Ascending aorta (tissue), 2 donors: ENCODE measurements at regions not wholly inside any gene's neighbourhood (a gene's known extent, or its start where the extent isn't known, plus 50 kb on each side); places are given as distances from the start of the nearest gene placed in this dataset.

Experiments used
- DNase-seq, 2 donors: peaks; one replicate each; pipeline ENCODE4 v3.0.0-alpha.2; 2019; ENCODE audit warnings: low spot score in 2 of 2
- H3K27ac ChIP-seq, 2 donors: fragments of 200-600 bp; sonication (generic); one replicate each; pipeline ENCODE4 v1.5.1; 2016 to 2017; ENCODE audit warnings: mild to moderate bottlenecking in 1 of 2
- H3K27me3 ChIP-seq: fragments of 200-600 bp; sonication (generic); one replicate; pipeline ENCODE4 v1.5.1; 2017
- H3K36me3 ChIP-seq, 2 donors: fragments of 200-600 bp; sonication (generic); one replicate each; pipeline ENCODE4 v1.5.1; 2016
- H3K4me1 ChIP-seq, 2 donors: fragments of 200-600 bp; sonication (generic); one replicate each; pipeline ENCODE4 v1.5.1; 2016 to 2017; ENCODE audit warnings: mild to moderate bottlenecking in 1 of 2
- H3K4me3 ChIP-seq, 2 donors: fragments of 200-600 bp; sonication (generic); one replicate each; pipeline ENCODE4 v1.5.1; 2016 to 2017; ENCODE audit warnings: mild to moderate bottlenecking in 1 of 2
- H3K9me3 ChIP-seq, 2 donors: fragments of 200-600 bp; sonication (generic); one replicate each; pipeline ENCODE4 v1.5.1; 2016
- CTCF ChIP-seq, 3 experiments: fragments of 200-600 bp in 2 of 3; fragments of 450-650 bp in 1 of 3; sonication (generic) in 2 of 3; IDR thresholded peaks; one replicate each; pipeline ENCODE4 v1.5.1; 2016 to 2019; ENCODE audit warnings: antibody characterized with exemption in 3 of 3, mild to moderate bottlenecking in 1 of 3, moderate library complexity in 1 of 3
- intact Hi-C: fragments of 100-400 bp; cut with DNase I; formaldehyde crosslinking; loops from one replicate; pipeline ENCODE4 v1.15.1; 2023

- Histone ChIP-seq H3K4me1 (no peaks in the 10 kb centered on the region), H3K27ac (no peak overlapping the region), H3K9me3 (no peaks in the 10 kb centered on the region), H3K4me3 (no peak overlapping the region), H3K27me3 (no peaks in the 10 kb centered on the region), H3K36me3 (no peaks in the 10 kb centered on the region)
- TF ChIP-seq CTCF (IDR thresholded peaks at IDR 0.05): no peak
- intact Hi-C loops: no loop called here
- DNase-seq: no peak
Observed at GRCh38 chr16:51699686-51700396, 548.8 kb upstream of the SALL1 start.

- no peaks in the 10 kb centered on the region for H3K27me3 ChIP-seq
- no peaks in the 10 kb centered on the region for H3K9me3 ChIP-seq
- DNase-seq: no peak
- H3K36me3 ChIP-seq: no peaks in the 10 kb centered on the region
- TF ChIP-seq CTCF (IDR thresholded peaks at IDR 0.05): no peak
- intact Hi-C loops: no loop called here
- H3K4me3 ChIP-seq: no peak overlapping the region
- no peaks in the 10 kb centered on the region for H3K4me1 ChIP-seq
- H3K27ac ChIP-seq: no peak overlapping the region
Observed at GRCh38 chr16:51698647-51699046, 547.6 kb upstream of the SALL1 start.

DNA sequence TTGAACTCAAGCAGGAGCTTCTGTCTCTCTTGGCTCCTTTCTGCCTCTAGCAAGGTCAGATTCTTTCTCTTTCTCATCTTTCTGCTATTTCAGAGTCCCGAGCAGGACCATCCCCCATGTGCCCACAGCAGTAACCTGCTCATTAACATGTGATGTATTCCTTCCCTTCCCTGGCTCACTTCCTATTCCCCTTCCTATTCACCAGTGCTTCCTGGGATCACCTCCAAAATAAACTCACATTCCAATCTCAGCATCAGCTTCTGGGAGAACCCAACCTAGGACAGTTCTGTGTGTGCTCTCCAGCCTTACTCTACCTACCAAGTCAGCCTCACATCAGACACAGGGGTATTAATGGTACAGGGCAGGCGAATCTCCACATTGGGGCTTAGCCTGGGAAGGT lies 546.4 kb upstream of the SALL1 start:
- Histone ChIP-seq H3K9me3 (no peaks in the 10 kb centered on the region), H3K4me1 (no peaks in the 10 kb centered on the region), H3K36me3 (no peaks in the 10 kb centered on the region), H3K27me3 (no peaks in the 10 kb centered on the region), H3K4me3 (no peak overlapping the region), H3K27ac (no peak overlapping the region)
- intact Hi-C loops: no loop called here
- no peak for TF ChIP-seq CTCF (IDR thresholded peaks at IDR 0.05)
- DNase-seq: no peak

DNA sequence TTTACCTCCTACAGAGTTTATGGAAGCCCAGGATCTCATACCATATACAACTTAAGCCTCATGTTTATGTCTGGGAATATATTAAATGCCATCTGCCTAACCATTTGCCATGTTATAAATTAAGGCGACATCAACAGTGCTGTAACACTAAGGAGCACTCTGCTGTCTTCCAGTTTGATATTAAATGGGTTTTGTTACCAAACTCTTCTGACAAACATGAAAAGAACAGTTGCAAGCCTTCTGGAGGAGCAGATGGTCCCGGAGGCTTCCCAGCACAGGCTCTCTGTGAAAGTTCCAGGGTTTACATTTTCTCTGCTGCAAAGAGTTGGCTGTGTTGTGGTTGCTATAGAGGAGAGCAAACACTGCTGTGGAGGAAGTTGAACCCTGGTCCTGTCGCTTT lies 545.3 kb upstream of the SALL1 start:
- no peak overlapping the region for H3K27ac ChIP-seq
- H3K36me3 ChIP-seq: no peaks in the 10 kb centered on the region
- H3K4me1 ChIP-seq: no peaks in the 10 kb centered on the region
- DNase-seq: no peak
- H3K27me3 ChIP-seq: no peaks in the 10 kb centered on the region
- H3K4me3 ChIP-seq: no peak overlapping the region
- intact Hi-C loops: no loop called here
- H3K9me3 ChIP-seq: no peaks in the 10 kb centered on the region
- no peak for TF ChIP-seq CTCF (IDR thresholded peaks at IDR 0.05)

GRCh38 chr16:51691109-51691508 lies 540.0 kb upstream of the SALL1 start:
- no peak for DNase-seq
- Histone ChIP-seq H3K4me3 (no peak overlapping the region), H3K36me3 (no peaks in the 10 kb centered on the region), H3K9me3 (no peaks in the 10 kb centered on the region), H3K4me1 (no peaks in the 10 kb centered on the region), H3K27ac (no peak overlapping the region), H3K27me3 (no peaks in the 10 kb centered on the region)
- TF ChIP-seq CTCF (IDR thresholded peaks at IDR 0.05): no peak
- intact Hi-C loops: no loop called here

DNA sequence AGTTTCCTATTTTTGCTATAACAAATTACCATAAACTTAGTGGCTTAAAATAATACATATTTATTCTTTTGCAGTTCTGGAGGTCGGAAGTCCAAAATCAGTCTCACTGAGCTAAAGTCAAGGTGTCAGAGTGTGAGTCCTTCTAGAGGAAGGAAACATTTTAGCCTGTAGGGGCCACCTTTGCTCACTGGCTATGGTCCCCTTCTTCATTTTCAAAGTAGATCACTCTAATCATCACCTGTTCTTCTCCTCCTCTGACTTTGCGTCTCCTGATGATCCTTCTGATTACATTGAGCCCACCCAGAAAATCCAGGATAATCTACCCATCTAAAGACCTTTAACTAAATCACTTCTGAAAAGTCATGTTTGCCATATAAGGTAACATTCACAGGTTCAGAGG lies 534.4 kb upstream of the SALL1 start:
- intact Hi-C loops: no loop called here
- TF ChIP-seq CTCF (IDR thresholded peaks at IDR 0.05): no peak
- Histone ChIP-seq H3K9me3 (no peaks in the 10 kb centered on the region), H3K27ac (no peak overlapping the region), H3K4me1 (no peaks in the 10 kb centered on the region), H3K27me3 (no peaks in the 10 kb centered on the region), H3K4me3 (no peak overlapping the region), H3K36me3 (no peaks in the 10 kb centered on the region)
- DNase-seq: no peak
